GM12891 (cell line): ENCODE measurements at regions not wholly inside any gene's neighbourhood (a gene's known extent, or its start where the extent isn't known, plus 50 kb on each side); places are given as distances from the start of the nearest gene placed in this dataset.

Source experiments
- PAX5 ChIP-seq: IDR thresholded peaks from 2 replicates; pipeline ENCODE4 v1.6.1; 2011; ENCODE audit warnings: low read length, moderate library complexity, mild to moderate bottlenecking; ENCODE audit not compliant: insufficient read depth, severe bottlenecking
- POLR2A ChIP-seq: IDR thresholded peaks from 2 replicates; pipeline ENCODE4 v1.6.1; 2011; ENCODE audit warnings: low read depth, low read length, control low read depth
- POLR2AphosphoS5 ChIP-seq: IDR thresholded peaks from 2 replicates; pipeline ENCODE4 v1.6.1; 2011; ENCODE audit warnings: low read depth, low read length, control low read depth
- POU2F2 ChIP-seq: IDR thresholded peaks from 2 replicates; pipeline ENCODE4 v1.6.1; 2011; ENCODE audit warnings: low read depth, mild to moderate bottlenecking, control low read depth, low read length, moderate library complexity
- TAF1 ChIP-seq: IDR thresholded peaks from 2 replicates; pipeline ENCODE4 v1.6.1; 2011; ENCODE audit warnings: low read depth, low read length, control low read depth

DNA sequence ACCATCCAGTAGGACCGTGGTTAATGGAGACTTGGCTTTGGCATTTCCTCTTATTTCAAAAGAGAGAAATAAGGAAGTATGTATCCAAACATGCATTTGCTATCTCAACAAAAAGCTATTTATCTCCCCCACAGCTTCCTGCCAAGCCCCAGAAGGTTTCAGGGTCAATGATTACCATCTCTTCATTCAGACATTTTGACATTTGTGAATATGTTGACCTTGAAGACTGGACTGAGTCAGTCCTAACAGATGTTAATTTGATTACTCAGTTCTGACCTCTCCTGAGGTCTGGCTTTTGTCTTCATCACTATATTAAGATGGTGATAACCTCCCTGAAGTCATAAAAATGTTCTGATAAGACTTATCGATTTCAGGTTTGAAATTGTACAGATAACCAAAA is 479.4 kb downstream of the AGTPBP1 start:
- TF ChIP-seq POLR2AphosphoS5 (no peak), POLR2A (no peak), POU2F2 (no peak), TAF1 (no peak), PAX5 (no peak)
